HG03469 (cell line): ENCODE measurements at regions not wholly inside any gene's neighbourhood (a gene's known extent, or its start where the extent isn't known, plus 50 kb on each side); places are given as distances from the start of the nearest gene placed in this dataset.
"Not testable (repeated sequence)": the region's sequence is repeated elsewhere in the genome, so short reads cannot be mapped to it uniquely, and the experiment has no call there.

Experiments
- ATAC-seq: cut with Tn5 transposase; IDR thresholded peaks from one replicate; pipeline ENCODE4 v1.9.1; 2021; ENCODE audit warnings: mild to moderate bottlenecking, moderate library complexity, moderate number of reproducible peaks; ENCODE audit not compliant: unreplicated experiment

DNA sequence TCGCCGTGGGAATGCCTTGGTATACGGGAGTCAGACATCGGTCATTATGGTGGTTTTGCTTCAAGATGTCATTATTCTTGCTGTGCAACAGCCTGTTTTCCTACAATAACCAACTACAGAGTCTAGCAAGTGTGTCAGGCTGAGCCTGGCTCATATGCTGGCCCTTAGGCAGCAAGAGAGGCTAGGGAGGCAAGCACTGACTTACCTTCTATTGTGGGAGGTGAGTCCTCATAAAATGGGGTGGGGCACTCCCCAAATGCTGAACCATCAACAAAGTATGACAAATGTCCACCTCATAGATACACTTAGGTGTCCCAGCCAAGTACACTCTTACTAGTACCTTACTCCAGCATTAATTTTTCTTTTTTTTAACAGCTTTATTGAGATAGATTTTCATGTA lies 77.0 kb upstream of the ATL2 start:
- no peak for ATAC-seq

DNA sequence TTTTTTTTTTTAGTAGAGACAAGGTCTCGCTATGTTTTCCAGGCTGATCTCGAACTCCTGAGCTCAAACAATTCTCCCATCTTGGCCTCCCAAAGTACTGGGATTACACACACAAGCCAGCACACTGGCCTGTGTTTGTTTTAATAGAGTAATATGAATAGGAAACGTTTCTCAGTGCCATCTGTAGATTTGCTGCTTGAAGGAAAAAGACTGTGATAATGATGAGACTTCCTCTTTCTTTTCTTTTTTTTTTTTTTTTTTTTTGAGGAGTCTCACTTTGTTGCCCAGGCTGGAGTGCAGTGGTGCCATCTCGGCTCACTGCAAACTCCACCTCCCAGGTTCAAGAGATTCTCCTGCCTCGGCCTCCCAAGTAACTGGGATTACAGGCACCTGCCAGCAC lies 74.7 kb upstream of the ATL2 start:
- not testable (repeated sequence) for ATAC-seq

DNA sequence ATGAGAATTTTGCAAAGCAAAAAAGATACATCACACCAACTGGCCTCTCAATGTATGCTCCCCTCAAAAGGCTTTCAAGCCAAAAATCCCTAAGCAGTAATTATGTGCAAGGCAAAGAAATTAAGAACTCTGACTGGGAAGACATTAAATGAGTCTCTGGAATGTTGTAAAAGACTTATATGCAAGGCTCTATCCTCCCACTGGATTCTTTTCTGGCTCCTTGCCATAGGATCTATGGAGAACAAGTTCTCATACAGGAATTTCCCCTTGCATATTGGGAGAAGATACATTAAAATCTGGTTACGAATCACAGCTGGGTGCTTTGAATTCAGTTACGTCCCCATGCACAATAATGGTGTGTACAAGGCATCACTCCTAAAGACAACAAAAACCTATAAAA lies 73.4 kb upstream of the ATL2 start:
- ATAC-seq, result no peak

DNA sequence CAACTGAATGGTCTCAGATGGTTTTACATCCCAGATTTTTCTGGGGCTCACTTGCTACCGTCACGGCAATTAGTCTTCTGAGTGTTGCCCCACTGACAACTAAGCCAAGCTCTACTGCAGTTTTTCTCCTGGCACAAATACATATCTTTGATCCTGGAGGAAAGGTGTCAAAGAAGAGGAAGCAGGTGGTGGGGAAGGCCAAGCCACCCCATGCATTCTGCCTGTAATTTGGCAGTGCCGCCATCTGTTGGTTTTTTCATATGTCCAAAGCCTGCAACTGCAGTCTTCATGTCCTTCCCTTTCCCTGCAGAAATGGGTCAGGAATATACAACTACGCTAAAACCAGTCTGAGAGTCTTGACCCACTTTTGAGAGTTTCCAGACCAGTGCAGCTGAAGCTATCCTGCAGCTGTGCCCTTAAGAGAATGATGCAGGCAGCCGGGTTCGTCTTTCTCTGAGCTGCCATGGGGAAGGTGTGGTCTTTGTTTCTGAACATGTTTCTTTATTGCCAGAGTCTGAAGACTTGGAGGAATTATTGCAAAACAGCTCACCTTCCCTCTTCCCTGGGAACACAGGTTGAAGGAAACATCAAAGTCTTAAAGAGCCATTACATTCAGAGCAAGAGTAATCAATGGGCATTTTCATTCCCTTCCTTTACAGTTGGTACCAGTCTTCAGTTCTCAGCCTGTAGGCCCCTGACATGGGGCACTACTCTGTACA lies 71.8 kb upstream of the ATL2 start:
- no peak for ATAC-seq

DNA sequence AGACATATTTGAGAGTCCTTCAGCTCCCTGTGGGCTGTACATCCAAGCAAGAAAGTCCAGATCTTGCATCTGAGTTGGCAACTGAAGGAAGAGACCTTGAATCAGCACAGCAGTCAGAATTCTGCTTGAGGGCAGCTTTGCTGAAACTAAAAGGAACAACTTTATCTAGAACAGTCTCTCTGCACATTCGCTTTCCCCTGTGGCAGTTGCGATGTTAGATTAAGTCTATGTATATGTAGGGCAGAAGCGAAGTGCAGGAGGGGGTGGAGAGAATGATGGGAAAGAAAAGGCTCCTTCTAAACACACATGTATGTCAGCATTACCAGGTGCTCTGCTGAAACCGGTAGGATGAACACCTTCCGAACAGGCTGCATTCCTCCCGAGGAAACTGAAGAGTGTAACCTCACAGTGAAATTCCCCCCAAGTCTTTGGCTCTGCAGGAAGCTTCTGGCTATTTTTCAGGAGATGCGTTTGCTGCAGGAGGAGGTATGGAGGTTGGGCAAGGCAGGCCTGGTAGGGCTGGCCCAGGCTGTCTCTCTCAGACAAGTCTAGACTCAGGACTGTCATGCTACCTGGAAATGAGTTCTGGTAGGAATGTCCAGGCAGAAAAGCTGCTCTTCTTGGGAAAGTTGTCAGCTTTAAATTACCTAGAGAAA lies 70.0 kb upstream of the ATL2 start:
- no peak for ATAC-seq

DNA sequence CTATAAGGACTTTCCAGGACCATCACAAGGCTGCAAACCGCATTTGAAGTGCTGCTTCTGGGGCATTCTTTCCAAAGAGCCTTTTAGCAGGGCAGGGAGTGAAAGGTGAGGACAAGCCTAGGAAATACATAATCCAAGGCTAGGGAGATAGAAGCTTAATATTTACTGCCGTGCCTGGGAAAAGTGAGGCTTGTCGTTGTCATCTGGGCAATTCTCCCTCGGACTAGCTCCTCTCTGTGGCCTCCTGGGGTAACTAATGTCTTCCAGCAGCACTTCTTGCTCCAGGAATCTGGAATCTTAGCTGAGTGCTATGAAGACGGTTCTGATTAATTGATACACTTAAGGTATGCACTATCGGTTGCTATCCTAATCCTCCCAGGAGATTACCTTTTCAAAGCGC lies 69.3 kb upstream of the ATL2 start:
- ATAC-seq, result no peak

DNA sequence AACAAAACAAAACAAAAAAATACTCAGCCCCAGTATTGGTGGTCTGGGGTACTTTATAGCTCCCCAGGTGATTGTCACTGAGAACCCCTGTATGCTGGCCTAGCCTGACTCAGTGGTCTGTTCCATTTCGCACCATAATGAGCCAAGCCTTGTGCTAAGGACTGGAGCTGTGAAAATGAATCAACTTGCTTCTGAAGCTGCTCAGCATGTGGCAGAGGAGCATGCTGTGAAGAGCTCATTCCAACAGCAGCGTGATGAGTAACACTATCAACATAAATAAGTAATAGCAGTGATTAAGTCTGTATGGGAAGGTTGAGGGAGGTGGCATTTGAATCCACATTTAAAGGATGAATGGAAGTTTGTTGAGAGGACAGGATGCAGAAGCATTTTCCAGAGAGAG lies 67.2 kb upstream of the ATL2 start:
- ATAC-seq, result no peak

DNA sequence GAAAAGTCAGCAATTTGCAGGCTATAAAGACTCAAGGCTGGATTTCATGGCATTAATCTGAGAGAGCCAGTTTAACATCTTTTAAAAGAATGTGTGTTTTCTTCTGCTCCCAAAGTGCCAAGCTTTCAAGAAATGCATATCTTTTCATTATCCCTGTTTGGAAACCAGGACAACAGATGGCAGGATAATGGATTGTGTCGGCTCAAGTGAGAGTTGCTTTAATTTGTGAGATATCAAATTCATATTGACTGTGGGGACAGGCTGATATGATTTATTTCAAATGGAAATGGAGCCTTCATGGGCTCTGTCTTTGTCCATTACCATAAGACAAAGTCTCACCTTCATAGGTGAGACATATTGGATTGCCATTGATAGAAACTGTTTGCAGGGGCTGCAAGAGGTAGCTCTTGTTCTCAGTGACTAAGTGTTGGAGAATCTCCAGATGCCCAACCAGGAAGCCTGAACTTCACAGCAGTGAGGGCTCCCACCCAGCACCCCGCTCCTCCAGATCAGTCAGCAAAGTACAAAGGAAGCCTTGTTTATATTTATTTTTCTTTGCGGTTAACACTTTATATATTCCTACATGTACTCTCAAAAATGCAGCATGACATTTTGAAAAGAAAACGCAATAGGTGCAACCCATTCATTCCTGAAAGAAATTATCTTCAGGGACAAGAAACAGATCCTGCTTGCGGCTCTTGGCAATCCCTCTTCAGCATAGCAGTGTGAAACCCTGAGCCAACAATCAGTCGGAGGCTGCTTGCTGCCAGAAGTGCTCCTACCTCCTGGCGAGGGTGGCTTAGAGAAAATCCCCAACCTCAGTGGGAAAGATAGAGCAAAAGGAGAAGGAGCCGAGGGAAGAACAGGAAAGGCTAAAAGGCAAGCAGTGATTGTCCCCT lies 65.8 kb upstream of the ATL2 start:
- ATAC-seq, result no peak

DNA sequence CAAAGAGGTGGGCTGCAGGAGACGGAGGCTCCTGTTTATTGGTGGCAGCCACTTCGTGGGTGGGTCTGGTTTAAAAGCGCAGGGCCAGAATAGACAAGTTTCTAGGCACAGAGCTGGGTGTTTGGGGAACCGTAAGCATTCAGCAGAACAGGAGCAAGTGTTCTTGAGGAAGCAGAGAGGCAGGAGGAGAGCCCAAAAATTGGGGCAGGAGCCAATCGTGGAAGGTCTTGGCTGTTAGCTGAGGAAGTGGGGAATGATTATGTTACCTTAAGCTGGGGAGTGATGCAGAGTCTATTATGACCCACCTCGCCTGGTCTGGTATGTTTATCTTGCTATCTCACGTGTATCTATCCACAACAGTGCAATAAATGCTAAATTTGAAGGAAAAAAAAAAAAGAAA lies 64.3 kb upstream of the ATL2 start:
- ATAC-seq, result no peak

DNA sequence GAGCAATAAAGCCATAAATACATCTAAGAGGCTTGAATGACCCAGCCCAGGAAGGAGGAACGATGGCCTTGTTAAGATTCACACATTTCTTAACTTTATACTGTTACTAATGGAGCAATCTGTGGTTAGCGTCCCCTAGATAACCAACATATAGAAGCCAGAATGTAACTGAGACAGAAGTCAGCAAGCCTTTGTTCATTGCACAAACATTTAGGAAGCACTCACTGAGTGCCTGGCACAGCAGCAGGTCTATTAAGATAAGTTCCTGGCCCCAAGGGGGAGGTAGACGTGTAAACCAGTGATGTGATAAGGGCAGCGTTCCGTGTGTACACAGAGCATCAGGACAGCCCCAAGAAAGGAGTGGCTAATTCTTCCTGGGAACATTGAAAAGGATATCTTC lies 63.6 kb upstream of the ATL2 start:
- no peak for ATAC-seq

DNA sequence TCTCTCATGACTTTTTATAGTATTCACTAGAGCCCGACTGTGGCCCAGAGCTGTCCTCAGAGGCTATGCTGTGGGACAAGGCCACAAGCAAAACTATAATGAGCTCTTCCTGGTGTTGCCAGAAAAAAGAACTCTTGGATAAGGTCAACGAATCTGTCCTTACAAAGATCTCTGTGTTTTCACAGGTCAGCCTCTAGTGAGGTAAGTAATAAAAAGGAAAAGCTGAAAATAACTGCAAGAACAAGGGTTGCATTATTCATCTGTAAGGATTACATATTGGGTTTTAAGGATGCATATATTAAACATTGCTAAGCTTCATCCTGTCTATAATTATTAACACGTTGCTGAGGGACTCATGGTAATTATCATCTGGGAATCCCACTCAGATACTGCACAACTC lies 62.8 kb upstream of the ATL2 start:
- no peak for ATAC-seq

DNA sequence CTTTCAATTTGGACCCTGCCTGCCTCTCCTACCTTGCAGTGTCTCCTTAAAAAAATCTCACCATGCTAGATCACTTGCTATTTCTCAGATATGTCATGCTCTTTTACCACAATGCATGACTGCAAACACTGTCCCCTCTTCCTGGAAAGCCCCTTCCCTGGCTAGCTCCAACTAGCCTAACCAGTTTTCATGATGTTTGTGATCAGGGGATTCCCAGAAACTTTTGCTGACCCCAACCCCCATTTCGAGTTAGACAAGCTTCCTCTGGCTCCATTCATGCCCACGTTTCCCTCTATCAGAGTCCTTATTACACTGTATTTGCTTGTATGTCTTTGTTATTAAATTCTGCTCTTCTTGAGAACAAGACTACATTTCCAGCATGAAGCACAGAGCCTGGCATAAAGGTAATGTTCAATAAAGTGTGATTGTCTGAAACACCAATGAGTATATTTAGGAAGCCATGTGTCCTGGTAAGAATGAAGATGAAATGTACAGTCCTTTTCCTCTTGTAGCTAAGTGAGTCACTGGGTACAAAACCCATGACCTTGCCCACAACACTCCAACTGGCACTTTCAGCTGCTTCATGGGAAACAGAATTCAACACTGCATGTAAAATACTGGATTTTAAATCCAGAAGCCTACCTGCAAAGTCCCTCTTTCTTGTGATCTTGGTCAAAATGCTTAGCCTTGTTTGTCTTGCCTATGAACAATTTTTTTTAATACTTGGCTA lies 62.0 kb upstream of the ATL2 start:
- ATAC-seq, result no peak

DNA sequence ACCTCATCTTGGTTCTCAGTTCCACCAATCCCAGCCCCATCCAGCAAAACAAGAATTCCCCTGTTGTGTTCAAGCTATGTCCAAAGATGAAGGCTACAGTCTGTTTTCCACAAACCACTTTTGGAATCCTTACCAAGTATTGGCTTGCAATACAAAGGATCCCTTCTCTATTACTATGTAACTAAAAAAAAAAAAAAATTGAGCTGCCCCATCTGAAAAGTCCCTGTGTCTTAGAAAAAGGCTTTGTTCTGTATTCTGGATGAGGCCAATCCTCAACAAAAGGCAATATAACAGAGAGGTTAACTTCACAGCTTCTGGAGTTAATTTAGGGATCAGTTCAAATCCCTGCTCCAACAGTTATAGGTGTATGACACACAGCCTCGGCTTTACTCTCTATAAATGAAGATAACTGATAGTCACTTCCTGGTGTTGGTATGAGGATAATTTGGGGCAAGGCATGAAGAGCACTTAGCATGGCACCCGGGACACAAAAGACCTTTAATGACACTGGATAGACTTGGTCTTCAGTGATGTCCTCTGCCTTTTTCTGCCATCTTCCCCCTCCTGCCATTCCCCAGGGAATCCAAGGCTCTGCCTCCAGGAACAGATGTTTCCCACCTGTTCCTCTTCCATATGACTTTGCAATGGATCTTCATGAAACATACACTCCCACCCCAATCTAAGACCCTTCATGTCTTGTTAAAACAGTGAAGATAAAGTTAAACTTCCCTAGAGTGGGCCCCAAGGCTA lies 61.2 kb upstream of the ATL2 start:
- ATAC-seq, result no peak

DNA sequence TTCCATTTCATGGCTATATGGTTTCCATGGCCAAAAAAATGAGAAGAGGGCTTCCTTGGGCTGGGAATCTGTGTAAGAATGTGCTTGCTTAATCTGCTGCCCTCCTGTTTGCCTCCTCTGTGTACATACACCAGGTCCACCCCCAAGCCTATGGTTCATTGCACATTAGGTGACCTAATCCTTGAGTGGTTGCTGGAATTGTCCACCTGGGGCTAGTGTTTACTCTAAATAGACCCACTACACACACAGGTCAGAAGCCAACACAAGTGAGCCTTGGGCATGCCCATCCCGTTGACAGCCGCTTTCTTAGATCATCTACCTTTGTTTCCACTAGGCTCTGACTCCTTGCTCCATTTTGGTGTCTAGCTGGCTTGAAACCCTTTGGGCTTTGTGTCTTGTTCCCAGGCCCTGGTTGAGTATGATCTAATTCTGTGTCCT lies 59.2 kb upstream of the ATL2 start:
- no peak for ATAC-seq

DNA sequence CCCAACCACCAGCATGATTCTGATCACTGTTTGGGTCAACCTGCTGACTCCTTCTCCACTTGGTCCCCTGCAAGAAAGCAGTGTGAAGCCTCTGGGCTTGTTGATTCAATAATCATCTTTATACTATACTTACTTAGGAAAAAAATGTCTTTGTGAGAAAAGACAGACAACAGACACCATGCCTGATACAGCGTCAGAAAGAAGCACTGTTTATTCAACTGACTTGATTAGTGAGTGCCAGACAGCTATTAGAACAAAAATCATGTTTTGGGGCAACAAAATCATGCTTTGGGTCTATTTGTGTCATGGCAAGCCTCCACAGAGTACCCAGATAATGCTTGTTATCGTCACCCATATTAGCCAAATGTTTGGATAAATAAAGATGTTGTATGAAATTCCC lies 58.7 kb upstream of the ATL2 start:
- ATAC-seq, result no peak

DNA sequence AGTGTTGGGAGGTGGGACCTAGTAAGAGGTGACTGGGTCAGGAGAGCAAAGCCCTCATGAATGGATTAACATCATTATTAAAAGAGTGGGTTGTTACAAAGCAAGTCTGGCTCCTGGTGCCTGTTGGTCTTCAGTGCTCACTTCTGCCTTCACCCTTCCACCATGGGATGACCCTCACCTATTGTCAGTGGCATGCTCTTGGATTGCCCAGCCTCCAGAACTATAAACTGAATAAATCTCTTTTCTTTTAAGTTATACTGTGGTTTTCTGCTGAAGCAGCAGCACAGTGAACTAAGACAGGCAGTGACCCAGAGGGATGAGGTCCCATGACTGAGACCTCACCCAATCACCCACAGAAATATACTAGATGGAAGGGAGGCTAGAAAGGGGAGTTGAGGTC lies 57.5 kb upstream of the ATL2 start:
- no peak for ATAC-seq

DNA sequence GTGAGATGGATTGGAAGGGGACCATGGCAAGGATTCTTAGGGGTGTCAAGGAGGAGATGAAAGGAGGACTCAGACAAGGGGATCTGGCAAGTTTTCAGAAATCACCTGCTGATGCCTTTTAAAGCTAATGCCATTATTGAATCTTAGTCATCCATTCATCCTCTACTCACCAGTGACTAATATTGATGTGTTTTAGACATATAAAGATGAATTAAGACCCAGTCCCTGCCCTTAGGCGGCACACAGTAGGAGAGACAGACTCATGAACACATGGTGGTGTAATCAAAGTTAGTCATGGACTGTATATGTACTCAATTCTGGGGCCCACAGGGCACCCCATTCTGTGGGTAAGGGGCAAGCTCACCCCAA lies 56.5 kb upstream of the ATL2 start:
- no peak for ATAC-seq

DNA sequence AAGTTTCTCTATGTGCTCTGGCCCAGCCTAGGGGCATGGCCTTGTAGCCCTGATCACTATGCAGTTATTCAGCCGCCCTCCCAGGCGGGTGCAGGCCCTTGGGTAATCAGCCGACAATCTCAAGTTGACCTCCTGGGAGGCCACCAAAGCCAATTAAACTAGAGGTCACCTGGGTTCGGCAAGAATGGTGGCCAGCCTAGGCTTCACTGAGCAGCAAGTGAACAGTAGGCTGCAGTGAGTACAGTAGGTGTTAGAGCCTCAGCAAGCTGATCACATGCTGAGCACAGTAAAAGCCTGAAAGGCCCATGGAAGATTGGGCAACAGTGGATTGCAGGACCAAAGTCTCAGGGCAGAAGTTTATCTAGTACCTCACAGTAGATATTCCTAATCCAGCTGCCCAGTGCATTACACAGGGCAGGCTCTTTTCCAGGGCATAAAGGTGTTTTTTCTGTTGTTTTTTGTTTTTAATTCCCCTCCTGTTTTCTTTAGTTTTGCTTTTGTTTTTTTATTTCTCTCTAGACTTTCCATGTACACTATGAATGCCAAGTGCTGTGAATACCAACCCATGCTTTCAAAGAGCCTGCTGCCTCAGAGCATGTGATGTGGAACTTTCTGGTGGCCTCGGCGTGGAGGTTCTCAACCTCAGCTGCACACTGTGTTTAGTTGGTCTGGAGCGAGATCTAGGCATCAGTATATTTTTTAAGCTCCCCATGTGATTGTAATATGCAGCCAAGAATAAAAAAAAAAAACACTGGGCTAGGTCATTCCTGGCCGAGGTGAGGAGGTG lies 55.9 kb upstream of the ATL2 start:
- no peak for ATAC-seq

DNA sequence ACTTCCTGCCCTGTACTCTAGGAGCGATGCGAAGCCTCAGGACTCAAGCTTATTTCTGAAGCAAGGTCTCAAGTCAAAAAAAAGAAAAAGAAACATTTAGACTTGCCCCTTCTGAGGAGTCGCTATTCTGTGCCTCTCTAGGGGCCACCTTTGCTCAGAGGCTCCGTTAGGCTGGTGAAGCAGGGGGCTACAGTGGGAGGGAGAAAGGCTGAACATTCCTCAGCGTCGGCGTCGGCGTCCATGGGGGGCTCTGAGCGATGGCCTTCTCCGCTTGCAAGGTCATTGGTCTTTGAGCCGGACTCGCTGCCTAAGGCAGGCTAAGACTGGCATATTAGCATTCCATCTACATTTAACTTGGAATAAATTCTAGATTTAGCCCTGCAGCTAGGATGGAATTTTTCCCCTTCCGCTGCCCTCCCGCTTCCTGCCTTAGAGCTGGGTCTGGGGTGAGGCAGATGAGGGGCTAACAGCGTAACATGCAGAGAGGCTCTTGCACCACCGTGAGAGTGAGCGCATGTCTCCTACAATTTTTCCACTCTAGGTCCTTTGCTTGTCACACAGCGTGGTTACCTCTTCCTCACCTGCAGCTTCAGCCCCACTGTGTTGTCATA lies 53.6 kb upstream of the ATL2 start:
- no peak for ATAC-seq
